GM23248 (cell line): ENCODE measurements at regions not wholly inside any gene's neighbourhood (a gene's known extent, or its start where the extent isn't known, plus 50 kb on each side); places are given as distances from the start of the nearest gene placed in this dataset.
A peak's percentile ranks its signal among the peaks of the same experiment; 100 is the strongest.

Experiments used
- DNase-seq: peaks from one replicate; pipeline ENCODE4 v3.0.0-alpha.2; 2015
- H2AFZ ChIP-seq: fragments of 200-600 bp; sonication (generic); 2 replicates; pipeline ENCODE4 v1.6.1; 2016; ENCODE audit warnings: antibody characterized with exemption
- H3F3A ChIP-seq: fragments of 200-600 bp; sonication (generic); 2 replicates; pipeline ENCODE4 v1.6.1; 2016; ENCODE audit warnings: mild to moderate bottlenecking, antibody characterized with exemption, mixed run types; ENCODE audit not compliant: insufficient read depth
- H3K27ac ChIP-seq: fragments of 200-600 bp; sonication (generic); 2 replicates; pipeline ENCODE4 v1.5.1; 2016; ENCODE audit warnings: mild to moderate bottlenecking
- H3K27me3 ChIP-seq: fragments of 200-600 bp; sonication (generic); replicated peaks from 2 replicates; pipeline ENCODE4 v1.6.1; 2016; ENCODE audit warnings: mild to moderate bottlenecking; ENCODE audit not compliant: insufficient read depth
- H3K36me3 ChIP-seq: fragments of 200-600 bp; sonication (generic); 2 replicates; pipeline ENCODE4 v1.6.1; 2016; ENCODE audit warnings: low read depth, mild to moderate bottlenecking
- H3K4me1 ChIP-seq: fragments of 200-600 bp; sonication (generic); 2 replicates; pipeline ENCODE4 v1.6.1; 2016; ENCODE audit warnings: mild to moderate bottlenecking; ENCODE audit not compliant: insufficient read depth
- H3K4me2 ChIP-seq: fragments of 200-600 bp; sonication (generic); one replicate; pipeline ENCODE4 v1.6.1; 2016; ENCODE audit warnings: mild to moderate bottlenecking; ENCODE audit not compliant: unreplicated experiment
- H3K4me3 ChIP-seq: fragments of 200-600 bp; sonication (generic); 2 replicates; pipeline ENCODE4 v1.5.1; 2016; ENCODE audit warnings: mild to moderate bottlenecking
- H3K79me2 ChIP-seq: fragments of 200-600 bp; sonication (generic); 2 replicates; pipeline ENCODE4 v1.6.1; 2016; ENCODE audit warnings: mild to moderate bottlenecking; ENCODE audit not compliant: insufficient read depth
- H3K9ac ChIP-seq: fragments of 200-600 bp; sonication (generic); 2 replicates; pipeline ENCODE4 v1.6.1; 2016; ENCODE audit warnings: mild to moderate bottlenecking
- H3K9me2 ChIP-seq: fragments of 200-600 bp; sonication (generic); 2 replicates; pipeline ENCODE4 v1.6.1; 2016; ENCODE audit warnings: mixed run types, mild to moderate bottlenecking, moderate library complexity; ENCODE audit not compliant: insufficient read depth
- H3K9me3 ChIP-seq: fragments of 200-600 bp; sonication (generic); one replicate; pipeline ENCODE4 v1.6.1; 2017; ENCODE audit warnings: low read depth
- H4K20me1 ChIP-seq: fragments of 200-600 bp; sonication (generic); 2 replicates; pipeline ENCODE4 v1.6.0; 2016; ENCODE audit not compliant: insufficient read depth
- EZH2 ChIP-seq: fragments of 200-600 bp; sonication (generic); IDR thresholded peaks from 2 replicates; pipeline ENCODE4 v1.6.1; 2018; ENCODE audit warnings: antibody characterized with exemption, mild to moderate bottlenecking; ENCODE audit not compliant: insufficient read depth, poor library complexity, severe bottlenecking
- EZH2phosphoT487 ChIP-seq: fragments of 200-600 bp; sonication (generic); IDR thresholded peaks from 2 replicates; pipeline ENCODE4 v1.6.1; 2018; ENCODE audit warnings: antibody characterized with exemption, moderate library complexity, mild to moderate bottlenecking, low read depth; ENCODE audit not compliant: insufficient read depth
- WGBS, 2 experiments: methylation state at CpG; one replicate each; pipeline ENCODE4 v1.1.6; 2015 to 2017; ENCODE audit warnings: low lambda C conversion rate in 2 of 2, low coverage in 1 of 2; ENCODE audit errors: missing lambda C conversion rate in 2 of 2; 5-methylcytosine and 5-hydroxymethylcytosine counted together
- in situ Hi-C: fragments of 300-500 bp; cut with MboI; formaldehyde crosslinking; loops from 2 replicates; pipeline ENCODE4 v1.15.0; 2020

- no peaks in the 10 kb centered on the region for H3K9me3 ChIP-seq
- no peaks in the 10 kb centered on the region for H3K36me3 ChIP-seq
- no peak overlapping the region for H3K4me2 ChIP-seq
- 50% methylated on average over 2 of the region's 2 CpGs for WGBS, 2 experiments
- no peak overlapping the region for H3K27ac ChIP-seq
- no peaks in the 10 kb centered on the region for H3K4me1 ChIP-seq
- no peak overlapping the region for H3K4me3 ChIP-seq
- no peaks in the 10 kb centered on the region for H3F3A ChIP-seq
- DNase-seq: no peak
- no peak overlapping the region for H2AFZ ChIP-seq
- no peaks in the 10 kb centered on the region for H3K27me3 ChIP-seq
- H3K79me2 ChIP-seq: no peaks in the 10 kb centered on the region
- in situ Hi-C loops: no loop called here
- no peak for TF ChIP-seq EZH2
- TF ChIP-seq EZH2phosphoT487: no peak
- H3K9me2 ChIP-seq: no peaks in the 10 kb centered on the region
- H4K20me1 ChIP-seq: no peaks in the 10 kb centered on the region
- H3K9ac ChIP-seq: no peak overlapping the region
These were observed 103.9 kb upstream of the MAOA start for GRCh38 chrX:43552156-43552555.

GRCh38 chrX:43552703-43553102 is 103.4 kb upstream of the MAOA start:
- Histone ChIP-seq H4K20me1 (no peaks in the 10 kb centered on the region), H2AFZ (no peak overlapping the region), H3K4me1 (no peaks in the 10 kb centered on the region), H3K9me3 (no peaks in the 10 kb centered on the region), H3K4me3 (no peak overlapping the region), H3K79me2 (no peaks in the 10 kb centered on the region), H3K9me2 (no peaks in the 10 kb centered on the region), H3F3A (no peaks in the 10 kb centered on the region), H3K9ac (no peak overlapping the region), H3K36me3 (no peaks in the 10 kb centered on the region), H3K27me3 (no peaks in the 10 kb centered on the region), H3K4me2 (no peak overlapping the region), H3K27ac (no peak overlapping the region)
- DNase-seq: no peak
- in situ Hi-C loops: no loop called here
- WGBS, 2 experiments: 38 to 46% methylated on average over 4 of the region's 4 CpGs
- TF ChIP-seq EZH2: no peak
- TF ChIP-seq EZH2phosphoT487: no peak

GRCh38 chrX:43553257-43553656 is 102.8 kb upstream of the MAOA start:
- Histone ChIP-seq H3K79me2 (no peaks in the 10 kb centered on the region), H3K4me3 (no peak overlapping the region), H3K9me2 (no peaks in the 10 kb centered on the region), H2AFZ (no peak overlapping the region), H3K4me2 (no peak overlapping the region), H3K9me3 (no peaks in the 10 kb centered on the region), H4K20me1 (no peaks in the 10 kb centered on the region), H3K27ac (no peak overlapping the region), H3K9ac (no peak overlapping the region), H3F3A (no peaks in the 10 kb centered on the region), H3K27me3 (no peaks in the 10 kb centered on the region), H3K36me3 (no peaks in the 10 kb centered on the region), H3K4me1 (no peaks in the 10 kb centered on the region)
- no peak for DNase-seq
- in situ Hi-C loops: no loop called here
- 41 to 49% methylated on average over 4 to 5 of the region's 5 CpGs for WGBS, 2 experiments
- TF ChIP-seq EZH2phosphoT487 (no peak), EZH2 (no peak)

GRCh38 chrX:43556207-43556606 is 99.9 kb upstream of the MAOA start:
- in situ Hi-C loops: no loop called here
- no peaks in the 10 kb centered on the region for H3K27me3 ChIP-seq
- no peak overlapping the region for H2AFZ ChIP-seq
- no peaks in the 10 kb centered on the region for H3F3A ChIP-seq
- DNase-seq: no peak
- TF ChIP-seq EZH2 (no peak), EZH2phosphoT487 (no peak)
- no peaks in the 10 kb centered on the region for H3K36me3 ChIP-seq
- H3K9me3 ChIP-seq: no peaks in the 10 kb centered on the region
- no peaks in the 10 kb centered on the region for H3K4me1 ChIP-seq
- no peak overlapping the region for H3K27ac ChIP-seq
- H4K20me1 ChIP-seq: no peaks in the 10 kb centered on the region
- H3K79me2 ChIP-seq: no peaks in the 10 kb centered on the region
- H3K9me2 ChIP-seq: no peaks in the 10 kb centered on the region
- 0% methylated on average over 1 of the region's 1 CpG for WGBS, 2 experiments
- no peak overlapping the region for H3K4me3 ChIP-seq
- H3K9ac ChIP-seq: no peak overlapping the region
- H3K4me2 ChIP-seq: no peak overlapping the region

GRCh38 chrX:43557792-43558191 is 98.3 kb upstream of the MAOA start:
- H3K4me2 ChIP-seq: no peak overlapping the region
- no peaks in the 10 kb centered on the region for H3F3A ChIP-seq
- H2AFZ ChIP-seq: peak overlapping the region; percentile 77
- H3K27me3 ChIP-seq: no peaks in the 10 kb centered on the region
- H3K4me1 ChIP-seq: no peaks in the 10 kb centered on the region
- no peaks in the 10 kb centered on the region for H4K20me1 ChIP-seq
- 9 to 12% methylated on average over 4 of the region's 4 CpGs for WGBS, 2 experiments
- no peak overlapping the region for H3K4me3 ChIP-seq
- peak; percentile 56 for DNase-seq
- H3K36me3 ChIP-seq: no peaks in the 10 kb centered on the region
- H3K9ac ChIP-seq: no peak overlapping the region
- H3K9me3 ChIP-seq: no peaks in the 10 kb centered on the region
- no peak for TF ChIP-seq EZH2
- no peak for TF ChIP-seq EZH2phosphoT487
- in situ Hi-C loops: no loop called here
- no peak overlapping the region for H3K27ac ChIP-seq
- no peaks in the 10 kb centered on the region for H3K9me2 ChIP-seq
- no peaks in the 10 kb centered on the region for H3K79me2 ChIP-seq
